Stomach smooth muscle (tissue), 2 donors: ENCODE measurements at regions not wholly inside any gene's neighbourhood (a gene's known extent, or its start where the extent isn't known, plus 50 kb on each side); places are given as distances from the start of the nearest gene placed in this dataset.

ENCODE experiments used
- H3K27ac ChIP-seq: one replicate; pipeline ENCODE4 v1.7.0; 2013; ENCODE audit warnings: mild to moderate bottlenecking, low read length, inconsistent platforms
- H3K27me3 ChIP-seq, 2 donors: one replicate each; pipeline ENCODE4 v1.7.0; 2013; ENCODE audit warnings: low read length in 2 of 2; ENCODE audit not compliant: insufficient read depth in 2 of 2, control insufficient read depth in 1 of 2
- H3K36me3 ChIP-seq, 2 donors: one replicate each; pipeline ENCODE4 v1.7.0; 2013; ENCODE audit warnings: low read length in 2 of 2; ENCODE audit not compliant: control insufficient read depth in 2 of 2, insufficient read depth in 2 of 2
- H3K4me1 ChIP-seq: one replicate; pipeline ENCODE4 v1.7.0; 2013; ENCODE audit warnings: low read length; ENCODE audit not compliant: control insufficient read depth, insufficient read depth
- H3K4me3 ChIP-seq, 2 donors: one replicate each; pipeline ENCODE4 v1.7.0; 2013; ENCODE audit warnings: low read length in 2 of 2
- H3K9ac ChIP-seq, 2 donors: one replicate each; pipeline ENCODE4 v1.7.0; 2013; ENCODE audit warnings: low read length in 2 of 2, mild to moderate bottlenecking in 1 of 2
- H3K9me3 ChIP-seq, 2 donors: one replicate each; pipeline ENCODE4 v1.7.0; 2013; ENCODE audit warnings: low read length in 2 of 2; ENCODE audit not compliant: control insufficient read depth in 2 of 2
- donor health status: healthy.
- donor health status: Pancreatic carcinoma.

GRCh38 chr12:25752710-25753309, 199.7 kb upstream of the LMNTD1 start:
- Histone ChIP-seq H3K9me3 (no peaks in the 10 kb centered on the region), H3K9ac (no peak overlapping the region), H3K4me1 (no peaks in the 10 kb centered on the region), H3K27me3 (no peaks in the 10 kb centered on the region), H3K36me3 (no peaks in the 10 kb centered on the region), H3K27ac (no peak overlapping the region), H3K4me3 (no peak overlapping the region)

- no peaks in the 10 kb centered on the region for H3K36me3 ChIP-seq
- no peaks in the 10 kb centered on the region for H3K9me3 ChIP-seq
- H3K9ac ChIP-seq = no peak overlapping the region
- no peaks in the 10 kb centered on the region for H3K4me1 ChIP-seq
- no peak overlapping the region for H3K4me3 ChIP-seq
- no peak overlapping the region for H3K27ac ChIP-seq
- H3K27me3 ChIP-seq = no peaks in the 10 kb centered on the region
Measured at GRCh38 chr12:25755136-25755970, 202.3 kb upstream of the LMNTD1 start.

DNA sequence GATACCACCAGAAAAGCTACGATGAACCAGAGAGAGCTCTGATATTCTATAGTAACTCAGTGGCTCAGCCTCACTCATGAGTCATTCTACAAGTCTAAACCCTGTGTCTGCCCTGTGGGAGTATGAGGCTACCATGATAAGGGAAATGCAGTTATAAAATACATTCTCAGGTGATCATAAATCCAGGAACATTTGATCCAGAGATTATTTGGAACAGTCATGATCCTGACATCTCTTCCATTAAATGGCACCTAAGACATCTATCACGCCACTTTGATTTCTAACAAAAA, 202.6 kb upstream of the RASSF8 start:
- H3K27me3 ChIP-seq = no peaks in the 10 kb centered on the region
- no peaks in the 10 kb centered on the region for H3K4me1 ChIP-seq
- no peak overlapping the region for H3K27ac ChIP-seq
- no peak overlapping the region for H3K9ac ChIP-seq
- no peak overlapping the region for H3K4me3 ChIP-seq
- no peaks in the 10 kb centered on the region for H3K36me3 ChIP-seq
- no peaks in the 10 kb centered on the region for H3K9me3 ChIP-seq

DNA sequence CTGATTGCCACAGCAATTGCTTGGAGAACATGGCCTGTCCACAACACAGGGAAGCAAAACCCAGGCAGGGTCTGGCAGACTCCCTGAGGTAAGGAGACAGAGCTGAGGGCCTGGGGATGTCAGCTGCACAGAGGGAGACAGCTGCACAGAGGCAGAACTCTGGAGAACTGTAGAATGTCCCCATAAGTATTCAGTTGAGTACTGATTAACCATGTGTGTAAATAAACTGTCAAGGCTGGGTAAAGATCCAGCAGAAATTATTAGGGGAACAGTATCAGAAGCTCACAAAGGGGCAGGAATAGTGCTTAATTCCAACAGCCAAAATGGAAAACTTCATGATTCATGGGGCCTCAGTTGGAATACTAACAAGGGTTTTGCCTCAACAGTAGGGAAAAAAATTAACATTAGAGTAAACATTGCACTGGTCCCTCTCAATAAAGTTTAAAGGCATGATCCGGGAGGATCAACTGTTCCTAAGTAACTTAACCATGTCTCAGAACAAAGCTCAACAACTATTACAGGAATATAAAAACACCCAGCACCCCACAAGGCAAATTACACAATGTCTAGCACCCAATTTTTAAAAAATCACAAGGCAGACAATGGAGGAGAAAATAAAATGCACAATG, 201.3 kb upstream of the RASSF8 start:
- Histone ChIP-seq H3K4me1 (no peaks in the 10 kb centered on the region), H3K36me3 (no peaks in the 10 kb centered on the region), H3K9me3 (no peaks in the 10 kb centered on the region), H3K4me3 (no peak overlapping the region), H3K27me3 (no peaks in the 10 kb centered on the region), H3K9ac (no peak overlapping the region), H3K27ac (no peak overlapping the region)

DNA sequence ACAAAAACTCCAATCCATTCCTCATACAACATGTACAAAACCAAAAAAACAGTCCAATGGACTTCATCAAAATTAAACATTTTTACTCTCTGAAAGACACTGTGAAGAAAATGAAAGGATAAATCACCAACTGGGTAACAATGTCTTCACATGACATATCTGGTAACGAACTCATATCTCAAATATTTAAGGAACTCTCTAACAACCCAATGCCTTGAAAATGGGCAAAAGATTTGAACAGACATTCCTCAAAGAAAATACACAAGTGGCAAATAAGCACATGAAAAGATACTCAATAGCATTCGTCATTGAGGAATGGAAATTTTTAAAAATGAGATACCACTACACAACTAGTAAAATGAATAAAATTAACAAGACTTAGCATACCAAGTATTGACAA, 198.7 kb upstream of the RASSF8 start:
- Histone ChIP-seq H3K4me3 (no peak overlapping the region), H3K4me1 (no peaks in the 10 kb centered on the region), H3K27me3 (no peaks in the 10 kb centered on the region), H3K36me3 (no peaks in the 10 kb centered on the region), H3K27ac (no peak overlapping the region), H3K9ac (no peak overlapping the region), H3K9me3 (no peaks in the 10 kb centered on the region)

DNA sequence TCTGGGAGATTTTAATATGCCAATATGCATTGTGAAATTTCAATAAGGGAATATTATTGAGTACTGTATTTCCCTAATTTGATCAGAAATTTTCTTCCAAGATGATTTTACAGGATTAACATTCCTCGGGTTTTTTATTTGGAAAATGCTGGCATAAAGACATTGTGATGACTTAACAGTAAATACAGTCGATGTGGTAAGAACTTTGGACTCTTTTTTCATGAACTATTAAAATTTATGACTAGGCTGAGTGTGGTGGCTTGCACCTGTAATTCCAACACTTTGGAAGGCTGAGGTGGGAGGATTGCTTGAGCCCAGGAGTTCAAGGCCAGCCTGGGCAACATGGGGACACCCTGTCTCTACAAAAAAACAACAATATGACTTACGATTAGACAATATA, 197.1 kb upstream of the RASSF8 start:
- no peak overlapping the region for H3K9ac ChIP-seq
- H3K4me3 ChIP-seq = no peak overlapping the region
- H3K27ac ChIP-seq = no peak overlapping the region
- no peaks in the 10 kb centered on the region for H3K9me3 ChIP-seq
- no peaks in the 10 kb centered on the region for H3K4me1 ChIP-seq
- no peaks in the 10 kb centered on the region for H3K27me3 ChIP-seq
- H3K36me3 ChIP-seq = no peaks in the 10 kb centered on the region

- no peaks in the 10 kb centered on the region for H3K4me1 ChIP-seq
- H3K27ac ChIP-seq = no peak overlapping the region
- H3K27me3 ChIP-seq = no peaks in the 10 kb centered on the region
- no peaks in the 10 kb centered on the region for H3K36me3 ChIP-seq
- no peaks in the 10 kb centered on the region for H3K9me3 ChIP-seq
- H3K9ac ChIP-seq = no peak overlapping the region
- H3K4me3 ChIP-seq = no peak overlapping the region
Measured at GRCh38 chr12:25764409-25764808, 194.1 kb upstream of the RASSF8 start.

DNA sequence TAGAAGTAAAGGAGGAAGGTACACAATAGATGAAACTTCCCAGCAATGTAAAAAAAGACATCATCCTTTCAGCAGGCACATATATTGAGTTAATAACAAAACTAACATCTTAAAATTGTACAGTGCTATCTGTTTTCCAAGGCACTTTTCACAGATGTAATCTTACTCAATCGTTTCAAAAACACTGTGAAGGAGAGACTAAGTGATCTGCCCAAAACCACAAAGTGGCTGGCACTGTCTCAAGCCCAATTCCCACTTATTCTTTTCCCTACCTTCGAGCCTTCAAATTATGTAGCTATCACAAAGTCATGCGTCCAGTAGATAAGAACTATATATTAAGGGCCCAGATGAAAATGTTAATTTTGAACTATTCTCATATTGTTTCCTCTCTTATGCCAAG, 193.6 kb upstream of the RASSF8 start:
- H3K27me3 ChIP-seq = no peaks in the 10 kb centered on the region
- H3K9me3 ChIP-seq = no peaks in the 10 kb centered on the region
- H3K4me1 ChIP-seq = no peaks in the 10 kb centered on the region
- H3K4me3 ChIP-seq = no peak overlapping the region
- no peak overlapping the region for H3K9ac ChIP-seq
- no peaks in the 10 kb centered on the region for H3K36me3 ChIP-seq
- H3K27ac ChIP-seq = no peak overlapping the region

- no peaks in the 10 kb centered on the region for H3K4me1 ChIP-seq
Measured at GRCh38 chr12:25767606-25768005, 190.9 kb upstream of the RASSF8 start.

DNA sequence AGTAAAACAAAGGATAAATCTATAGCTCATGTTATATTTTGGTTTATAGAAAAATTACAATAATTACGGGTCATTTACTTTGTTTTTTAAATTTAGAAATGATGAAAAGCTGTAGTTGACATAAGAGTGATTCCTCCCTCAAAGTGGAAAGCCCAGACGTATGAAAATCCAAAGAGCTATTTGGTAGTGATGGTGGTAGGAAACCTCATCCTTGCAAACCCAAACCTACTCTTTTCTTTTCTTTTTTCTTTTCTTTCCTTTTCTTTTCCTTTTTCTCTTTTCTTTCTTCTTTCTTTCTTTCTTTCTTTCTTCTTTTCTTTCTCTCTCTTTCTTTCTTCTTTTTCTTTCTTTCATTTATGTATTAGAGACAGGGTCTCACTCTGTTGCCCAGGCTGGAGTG, 190.3 kb upstream of the RASSF8 start:
- Histone ChIP-seq H3K27ac (no peak overlapping the region), H3K4me3 (no peak overlapping the region), H3K9me3 (no peaks in the 10 kb centered on the region), H3K27me3 (no peaks in the 10 kb centered on the region), H3K4me1 (no peaks in the 10 kb centered on the region), H3K9ac (no peak overlapping the region), H3K36me3 (no peaks in the 10 kb centered on the region)

More at GRCh38 chr12:25767606-25768005, 190.9 kb upstream of the RASSF8 start:
- Histone ChIP-seq H3K4me3 (no peak overlapping the region), H3K36me3 (no peaks in the 10 kb centered on the region), H3K9me3 (no peaks in the 10 kb centered on the region), H3K9ac (no peak overlapping the region), H3K27me3 (no peaks in the 10 kb centered on the region), H3K27ac (no peak overlapping the region)
